ENCODE measurements at regions not wholly inside any gene's neighbourhood (a gene's known extent, or its start where the extent isn't known, plus 50 kb on each side); places are given as distances from the start of the nearest gene placed in this dataset.

- Histone ChIP-seq H3K36me3 (no peaks in the 10 kb centered on the region), H3K27ac (peak overlapping the region in 1 of 2 donors; percentile 53), H3K4me3 (no peak overlapping the region), H3K27me3 (no peaks in the 10 kb centered on the region), H3K4me1 (peaks cover 0 to 45% of the 10 kb centered on the region in 2 donors), H3K9me3 (no peaks in the 10 kb centered on the region)
- peak in 2 of 4 donors; percentile 70 to 90 for DNase-seq
- intact Hi-C loops (cut with DNase I), result no loop called here
- peak; percentile 55 for ATAC-seq
- no peak for TF ChIP-seq CTCF (IDR thresholded peaks at IDR 0.05)
Observed at GRCh38 chr7:50207686-50208255, 96.7 kb upstream of the IKZF1 start.

GRCh38 chr7:50207251-50207564 lies 97.3 kb upstream of the IKZF1 start:
- no peak for DNase-seq
- no peak for TF ChIP-seq CTCF (IDR thresholded peaks at IDR 0.05)
- Histone ChIP-seq H3K36me3 (no peaks in the 10 kb centered on the region), H3K27me3 (no peaks in the 10 kb centered on the region), H3K27ac (peak overlapping the region in 1 of 2 donors; percentile 53), H3K4me3 (no peak overlapping the region), H3K9me3 (no peaks in the 10 kb centered on the region), H3K4me1 (peaks cover 0 to 39% of the 10 kb centered on the region in 2 donors)
- no peak for ATAC-seq
- intact Hi-C loops (cut with DNase I), result no loop called here

GRCh38 chr7:50206453-50207250 lies 97.9 kb upstream of the IKZF1 start:
- DNase-seq (no peak), ATAC-seq (peak; percentile 45)
- Histone ChIP-seq H3K9me3 (no peaks in the 10 kb centered on the region), H3K4me1 (peaks cover 0 to 35% of the 10 kb centered on the region in 2 donors), H3K27me3 (no peaks in the 10 kb centered on the region), H3K4me3 (no peak overlapping the region), H3K27ac (peak overlapping the region in 1 of 2 donors; percentile 53), H3K36me3 (no peaks in the 10 kb centered on the region)
- no peak for TF ChIP-seq CTCF (IDR thresholded peaks at IDR 0.05)
- intact Hi-C loops (cut with DNase I), result no loop called here

GRCh38 chr7:50205011-50205410 lies 99.5 kb upstream of the IKZF1 start:
- DNase-seq (no peak), ATAC-seq (no peak)
- Histone ChIP-seq H3K4me1 (peaks cover 0 to 35% of the 10 kb centered on the region in 2 donors), H3K27ac (no peak overlapping the region), H3K9me3 (no peaks in the 10 kb centered on the region), H3K27me3 (no peaks in the 10 kb centered on the region), H3K36me3 (no peaks in the 10 kb centered on the region), H3K4me3 (no peak overlapping the region)
- no peak for TF ChIP-seq CTCF (IDR thresholded peaks at IDR 0.05)
- intact Hi-C loops (cut with DNase I), result no loop called here

- TF ChIP-seq CTCF (IDR thresholded peaks at IDR 0.05), result no peak
- Histone ChIP-seq H3K27me3 (no peaks in the 10 kb centered on the region), H3K27ac (no peak overlapping the region), H3K4me3 (no peak overlapping the region), H3K9me3 (no peaks in the 10 kb centered on the region), H3K36me3 (no peaks in the 10 kb centered on the region), H3K4me1 (peaks cover 0 to 35% of the 10 kb centered on the region in 2 donors)
- no peak for ATAC-seq
- no peak for DNase-seq
- intact Hi-C loops (cut with DNase I), result no loop called here
Observed at GRCh38 chr7:50204581-50204980, 99.9 kb upstream of the IKZF1 start.

All from left lung (tissue), 4 donors.